HG02571 (cell line): ENCODE measurements at regions not wholly inside any gene's neighbourhood (a gene's known extent, or its start where the extent isn't known, plus 50 kb on each side); places are given as distances from the start of the nearest gene placed in this dataset.

Source experiments
- ATAC-seq: cut with Tn5 transposase; IDR thresholded peaks from one replicate; pipeline ENCODE4 v1.9.1; 2021; ENCODE audit warnings: mild to moderate bottlenecking, moderate library complexity; ENCODE audit not compliant: unreplicated experiment

DNA sequence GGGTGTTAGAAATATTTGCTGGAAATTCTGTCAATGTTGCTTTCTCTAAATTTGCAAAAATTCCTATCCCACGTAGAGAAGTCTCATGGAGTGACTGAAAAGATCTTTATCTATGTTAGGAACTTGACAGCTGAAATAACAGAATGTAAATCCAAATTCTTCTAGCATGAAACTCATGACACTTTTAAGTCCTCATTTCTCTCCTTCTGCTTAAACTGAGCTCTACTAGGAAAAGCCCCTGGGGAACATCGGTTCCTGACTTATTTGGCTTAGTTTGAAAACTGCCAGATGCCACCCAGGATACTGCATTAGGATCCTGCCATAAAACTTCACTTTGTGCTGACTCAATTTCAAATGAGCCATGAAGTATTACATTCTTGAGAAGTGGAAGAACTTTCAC is 426.0 kb downstream of the GALC start:
- ATAC-seq, result no peak

DNA sequence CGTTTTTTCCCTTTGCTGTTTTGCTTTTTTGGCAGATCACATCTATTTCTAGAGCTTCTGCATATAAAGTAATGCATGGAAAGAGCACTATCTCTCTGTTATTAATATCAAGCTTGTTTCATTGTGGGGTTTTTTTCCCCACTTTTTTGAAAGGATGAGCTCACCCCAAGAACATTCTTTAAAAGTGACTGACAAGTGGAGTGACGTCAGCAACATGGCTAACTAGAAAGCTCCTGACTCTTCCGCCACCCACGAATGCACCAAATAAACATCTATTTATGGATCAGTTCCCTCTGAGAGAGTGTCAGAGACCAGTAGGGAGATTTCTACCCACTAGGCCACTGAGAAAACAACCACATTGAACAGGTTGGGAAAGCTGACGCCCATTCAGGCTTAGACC is 445.4 kb downstream of the GALC start:
- no peak for ATAC-seq

DNA sequence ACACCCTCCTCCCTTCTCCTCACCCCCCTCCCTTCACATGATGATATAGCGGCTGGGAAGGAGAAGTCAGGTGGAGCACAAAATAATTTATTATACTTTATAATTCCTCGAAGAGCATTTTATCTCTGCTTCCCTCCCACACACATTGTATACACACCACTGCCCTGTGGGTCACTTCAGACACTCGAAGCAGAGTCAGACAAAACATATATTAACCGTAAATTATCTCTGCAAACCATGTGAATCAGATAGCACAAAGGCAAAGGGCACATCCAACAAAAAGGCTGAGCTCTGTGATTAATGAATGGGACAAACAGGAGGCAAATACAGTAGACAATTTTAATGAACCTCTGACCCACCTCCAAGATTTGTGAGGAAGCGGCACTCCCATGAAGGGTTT is 450.7 kb downstream of the GALC start:
- no peak for ATAC-seq

DNA sequence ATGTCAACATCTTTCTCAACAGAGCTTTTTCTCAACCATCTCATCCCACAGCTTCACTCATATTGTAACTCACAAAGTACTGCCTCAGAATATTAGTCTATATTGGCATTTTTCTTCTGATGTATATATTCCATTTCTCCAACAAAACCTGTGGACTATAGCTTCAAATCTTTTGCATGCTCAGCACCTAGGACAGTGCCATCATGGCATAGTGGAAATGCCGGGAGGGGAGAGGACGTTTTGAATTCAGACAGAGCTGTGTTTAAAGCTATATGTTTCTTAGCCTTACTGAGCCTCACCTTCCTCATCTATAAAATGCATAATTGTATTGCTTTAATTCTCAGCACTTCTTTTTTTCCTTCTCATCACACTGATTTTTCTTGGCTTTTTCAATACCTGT is 452.6 kb downstream of the GALC start:
- ATAC-seq, result no peak

DNA sequence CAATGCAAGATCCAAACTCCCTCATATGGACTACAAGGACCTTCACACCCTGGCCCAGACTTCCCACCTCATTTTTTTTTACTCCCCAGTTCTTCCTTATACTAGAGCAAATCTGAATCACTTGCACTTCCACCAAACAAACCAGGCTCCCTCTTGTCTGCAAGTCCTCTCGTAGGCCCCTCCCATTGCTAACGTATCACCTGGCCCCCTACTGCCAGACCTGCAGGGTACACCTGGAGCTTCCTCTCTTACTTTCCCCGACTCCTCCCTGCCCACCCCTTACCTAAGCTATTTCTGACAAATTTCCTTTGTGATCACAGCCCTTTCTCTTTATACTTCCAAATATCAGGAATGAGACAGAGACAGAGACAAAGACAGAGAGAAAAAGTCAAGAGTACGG is 463.9 kb downstream of the GALC start:
- ATAC-seq, result no peak

DNA sequence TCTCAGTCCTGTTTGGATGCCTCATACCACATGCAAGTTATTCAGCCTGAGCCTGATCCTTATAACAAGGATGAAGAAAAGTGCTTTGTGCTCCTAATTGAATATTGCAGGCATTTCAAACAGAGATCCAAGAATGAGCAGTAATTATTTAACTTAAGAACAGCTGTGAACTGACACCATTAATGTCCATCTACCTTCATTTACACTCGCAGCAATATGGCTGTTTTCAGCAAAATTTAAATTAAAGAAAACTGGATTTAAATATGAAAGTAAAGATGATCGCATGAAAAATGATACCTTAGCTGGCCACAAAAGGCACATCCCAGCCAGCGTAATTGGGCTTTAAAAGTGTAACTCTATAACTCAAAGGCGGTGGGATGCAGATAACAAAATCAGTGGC is 466.3 kb downstream of the GALC start:
- ATAC-seq, result no peak

DNA sequence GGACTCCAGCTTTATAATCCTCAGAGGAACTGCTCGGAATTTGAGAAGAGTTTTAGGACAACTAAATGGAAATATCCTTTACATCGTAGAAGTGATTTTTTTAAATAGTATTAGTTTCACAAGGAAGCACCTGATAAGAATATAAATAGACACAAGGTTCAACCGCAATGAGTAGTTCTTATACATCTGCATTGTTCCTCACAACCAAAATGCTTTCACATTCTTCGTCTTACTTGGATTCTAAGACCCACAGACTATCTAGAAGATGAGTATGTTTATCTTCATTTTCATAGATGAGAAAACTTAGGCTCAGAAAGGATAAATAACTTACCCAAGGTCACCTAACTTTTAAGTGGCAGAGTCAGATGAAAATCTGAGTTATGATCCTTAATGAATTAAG is 469.0 kb downstream of the GALC start:
- no peak for ATAC-seq

DNA sequence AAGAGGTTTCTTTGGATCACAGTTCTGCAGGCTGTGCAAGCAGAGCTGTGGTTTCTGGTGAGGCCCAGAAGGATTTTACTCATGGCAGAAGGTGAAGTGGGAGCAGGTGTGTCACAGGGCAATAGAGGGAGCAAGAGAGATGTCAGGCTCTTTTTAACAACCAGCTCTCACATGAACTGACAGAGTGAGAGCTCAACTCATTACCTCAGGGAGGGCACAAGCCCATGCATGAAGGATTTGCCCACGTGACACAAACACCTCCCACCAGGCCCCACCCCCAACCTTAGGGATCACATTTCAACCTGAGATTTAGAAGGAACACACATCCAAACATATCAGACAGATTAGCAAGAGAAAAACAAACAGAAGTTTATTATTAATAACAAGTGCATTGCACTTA is 470.4 kb downstream of the GALC start:
- no peak for ATAC-seq

DNA sequence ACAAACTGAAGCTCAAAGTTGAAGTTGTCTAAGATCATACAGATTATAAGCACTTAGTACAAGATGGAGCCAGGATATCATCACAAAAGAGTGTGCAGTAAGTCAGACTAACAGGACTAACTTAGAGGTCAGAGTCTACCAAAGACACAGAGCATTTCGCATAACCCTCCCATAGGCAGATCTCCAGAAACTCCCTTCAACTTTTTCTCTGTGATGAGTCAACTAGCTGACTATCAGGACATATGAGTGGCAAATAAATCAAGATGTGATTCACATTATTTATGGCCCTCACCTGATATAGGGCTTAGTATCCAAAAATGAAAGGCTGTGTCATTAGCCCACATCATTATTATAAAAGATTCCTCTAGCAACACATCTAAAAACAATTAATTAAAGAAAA is 484.6 kb downstream of the GALC start:
- ATAC-seq, result no peak

DNA sequence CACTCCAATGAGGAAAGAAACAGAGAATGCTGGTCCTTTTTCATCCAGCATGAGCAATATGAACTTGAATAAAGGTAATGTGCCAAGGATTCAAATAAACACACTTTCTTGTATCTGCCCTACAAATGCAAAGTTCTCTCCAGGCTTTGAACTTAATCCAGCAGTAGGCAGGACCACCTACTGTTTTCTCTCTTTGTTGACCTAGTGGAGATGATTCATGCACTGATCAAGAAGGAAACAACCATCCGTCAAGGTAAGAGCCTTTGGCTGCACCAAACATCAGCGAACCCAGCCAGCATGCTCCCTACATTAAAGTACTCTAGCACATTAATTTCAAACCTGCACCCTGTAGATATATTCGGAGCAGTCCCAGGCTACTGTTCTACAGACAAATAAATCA is 489.3 kb downstream of the GALC start:
- ATAC-seq, result no peak

DNA sequence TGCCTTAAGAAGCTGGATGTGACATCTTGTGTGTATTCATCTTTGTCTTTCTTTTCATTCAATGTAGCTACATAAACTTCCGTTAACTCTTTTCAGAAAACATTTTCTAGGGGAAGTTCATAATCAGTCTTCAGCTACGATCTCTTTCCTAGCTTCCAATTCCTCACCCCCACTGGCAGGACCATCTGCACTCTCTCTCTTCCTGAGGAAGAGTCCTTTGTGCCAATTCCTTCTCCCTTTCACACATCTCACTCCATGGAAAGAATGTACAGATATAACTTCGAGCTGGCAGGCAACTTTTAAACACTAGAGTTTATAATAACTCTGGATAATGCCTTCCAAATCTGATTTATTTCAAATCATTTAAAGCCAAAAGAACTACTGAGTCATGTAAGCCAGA is 495.7 kb downstream of the GALC start:
- no peak for ATAC-seq

DNA sequence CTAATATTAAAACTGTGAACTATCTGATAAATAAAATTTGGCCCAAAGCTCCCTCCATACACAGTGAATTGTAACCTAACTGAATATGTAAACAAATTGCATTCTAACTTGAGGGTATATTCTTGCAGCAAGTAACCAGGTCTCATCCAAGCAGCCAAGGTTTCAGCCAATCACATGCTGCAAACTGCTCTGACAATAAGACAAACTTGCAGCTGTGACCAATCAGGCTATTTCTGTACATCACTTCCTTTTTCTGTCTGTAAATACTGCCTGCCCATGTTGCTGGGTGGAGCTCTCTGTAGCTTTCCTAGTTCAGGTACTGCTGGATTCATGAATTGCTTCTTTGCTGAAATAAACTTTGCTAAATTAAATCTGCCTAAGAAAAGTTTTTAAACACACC is 499.0 kb downstream of the GALC start:
- no peak for ATAC-seq

DNA sequence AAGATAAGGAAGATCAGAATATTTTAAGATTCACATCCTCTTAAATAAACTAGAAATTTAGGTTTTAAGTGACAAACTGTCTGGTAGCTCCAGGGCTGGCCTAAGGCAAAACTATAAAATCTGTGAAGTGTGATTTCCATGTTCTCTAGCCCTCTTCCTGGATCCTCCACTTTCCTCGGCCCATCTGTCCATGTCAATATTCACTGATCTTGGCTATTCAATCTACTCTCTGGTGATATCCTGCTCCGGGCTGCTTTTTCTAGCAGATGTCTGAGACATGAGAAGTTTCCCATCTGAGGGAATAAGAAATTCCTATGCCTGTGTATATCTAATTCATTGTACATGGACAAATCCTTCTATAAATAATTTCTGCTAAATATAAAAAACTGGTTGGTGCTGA is 500.4 kb downstream of the GALC start:
- ATAC-seq, result no peak

DNA sequence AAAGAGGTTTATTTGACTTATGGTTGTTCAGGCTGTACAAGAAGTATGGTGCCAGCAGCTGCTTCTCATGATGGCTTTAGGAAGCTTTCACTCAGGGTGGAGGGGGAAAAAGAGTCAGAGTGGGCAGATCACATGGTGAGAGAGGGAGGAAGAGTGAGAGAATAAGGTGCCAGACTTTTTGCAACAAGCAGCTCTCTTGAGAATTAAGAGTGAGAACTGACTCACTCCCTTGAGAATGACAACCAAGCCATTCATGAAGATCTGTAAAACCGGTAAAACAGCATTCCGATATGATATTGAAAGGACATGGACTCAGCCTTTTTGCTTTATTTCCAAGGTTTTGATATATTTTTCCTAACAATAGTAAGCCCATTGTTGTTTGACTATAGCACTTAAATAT is 501.2 kb downstream of the GALC start:
- no peak for ATAC-seq

DNA sequence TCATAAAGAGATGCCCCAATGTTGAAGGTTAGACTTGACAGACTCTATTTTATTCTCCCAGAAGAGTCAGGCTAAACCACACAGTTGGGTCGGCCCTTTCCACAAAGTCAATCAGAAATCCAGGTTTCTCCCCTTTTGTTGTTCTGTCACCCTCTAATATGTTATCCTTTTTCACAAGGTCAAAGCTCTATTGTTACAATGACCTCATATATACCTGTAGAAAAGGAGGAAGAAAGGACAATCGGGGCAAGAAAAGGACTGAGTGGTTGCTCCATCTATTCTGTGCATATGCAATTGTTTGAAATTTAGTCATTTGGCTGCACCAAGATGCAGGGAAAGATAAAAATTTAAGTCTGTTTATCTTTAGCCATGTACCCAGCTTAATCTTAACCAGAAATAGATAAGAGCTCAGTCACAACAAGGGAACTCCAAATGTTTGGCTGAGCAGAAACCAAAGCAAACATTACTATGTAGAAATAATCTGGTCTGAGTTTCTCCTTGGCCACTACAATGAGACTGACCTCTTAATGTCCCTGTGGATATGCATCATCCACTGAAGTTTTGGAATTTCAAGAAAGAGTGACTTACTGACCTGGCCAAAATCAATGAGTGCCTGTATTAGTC is 503.7 kb downstream of the GALC start:
- no peak for ATAC-seq

DNA sequence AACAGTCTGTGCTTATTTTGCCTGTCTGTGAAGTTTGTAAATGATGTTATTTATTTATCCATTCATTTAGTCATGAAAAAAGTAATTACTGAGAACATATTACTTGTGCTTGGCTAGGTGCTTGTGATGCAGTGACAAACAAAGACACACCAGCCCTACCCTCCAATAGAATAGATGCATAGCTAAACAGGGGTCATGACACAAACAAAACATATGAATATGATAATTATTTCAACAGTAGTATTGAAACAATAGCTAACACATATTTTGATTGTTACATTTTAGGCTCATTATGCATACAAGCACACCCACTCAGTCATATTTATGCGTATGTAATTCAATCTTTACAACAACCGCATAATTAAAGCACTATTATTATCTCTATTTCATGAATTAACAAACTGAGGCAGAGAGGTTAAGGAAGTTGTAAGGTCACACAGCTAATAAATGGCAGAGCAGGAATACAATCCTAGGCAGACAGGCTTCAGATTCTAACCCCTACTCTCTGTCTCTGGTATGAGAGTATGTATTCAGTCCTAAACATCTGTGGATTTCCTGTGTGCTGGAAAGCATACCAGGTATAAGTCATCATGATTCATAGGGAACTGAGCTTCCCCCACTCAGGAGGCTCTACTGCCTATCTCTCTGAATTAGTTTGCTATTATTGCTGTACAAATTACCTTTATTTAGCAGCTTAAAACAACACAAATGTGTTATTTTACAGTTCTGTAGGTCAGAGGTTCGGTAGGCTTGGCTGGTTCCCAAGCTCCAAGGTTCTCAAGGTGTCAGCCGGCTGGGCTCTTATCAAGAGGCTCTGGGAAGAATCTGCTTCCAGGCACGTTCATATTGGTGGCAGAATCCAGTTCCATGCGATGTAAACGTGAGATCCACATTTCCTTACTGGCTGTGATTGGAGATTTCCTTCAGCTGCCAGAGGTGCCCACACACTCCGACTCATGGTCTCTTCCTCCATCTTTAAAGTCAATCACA is 509.4 kb downstream of the GALC start:
- no peak for ATAC-seq

DNA sequence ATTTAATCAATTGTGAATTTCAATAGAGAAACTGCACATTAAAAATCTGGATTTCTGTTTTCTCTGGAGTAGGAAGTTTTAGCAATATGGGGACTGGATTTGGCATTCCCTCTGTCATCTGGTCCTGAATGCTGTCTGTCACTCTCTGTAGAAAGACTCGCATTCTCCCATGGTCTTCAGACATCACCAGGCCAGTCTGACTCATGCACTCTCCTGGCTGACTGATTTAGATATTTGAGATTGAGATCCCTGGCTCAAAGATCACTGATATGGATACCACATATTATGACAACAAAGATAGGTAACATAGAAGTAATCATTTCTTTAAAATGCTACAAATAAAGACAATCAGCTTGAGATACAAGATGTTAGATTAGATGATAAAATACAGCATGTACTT is 524.5 kb downstream of the GALC start:
- ATAC-seq, result no peak

DNA sequence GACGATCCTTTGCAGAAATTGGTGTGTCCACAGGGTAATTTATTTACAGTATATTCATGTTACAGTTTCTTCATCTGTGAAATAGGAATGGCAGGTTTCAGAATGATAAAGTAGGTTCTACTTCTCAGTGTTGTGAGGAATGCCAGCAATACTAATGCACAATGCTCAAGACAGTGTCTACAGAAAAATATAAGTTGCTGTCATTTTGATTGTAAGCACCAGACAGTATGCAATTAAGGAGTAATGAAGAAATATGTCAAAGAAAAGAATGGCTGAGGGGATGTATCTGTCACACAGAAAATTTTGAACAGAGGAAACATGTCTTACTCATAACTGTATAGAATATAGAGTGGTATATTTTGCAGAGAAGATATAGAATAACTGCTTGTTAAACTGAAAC is 525.4 kb downstream of the GALC start:
- ATAC-seq, result no peak

DNA sequence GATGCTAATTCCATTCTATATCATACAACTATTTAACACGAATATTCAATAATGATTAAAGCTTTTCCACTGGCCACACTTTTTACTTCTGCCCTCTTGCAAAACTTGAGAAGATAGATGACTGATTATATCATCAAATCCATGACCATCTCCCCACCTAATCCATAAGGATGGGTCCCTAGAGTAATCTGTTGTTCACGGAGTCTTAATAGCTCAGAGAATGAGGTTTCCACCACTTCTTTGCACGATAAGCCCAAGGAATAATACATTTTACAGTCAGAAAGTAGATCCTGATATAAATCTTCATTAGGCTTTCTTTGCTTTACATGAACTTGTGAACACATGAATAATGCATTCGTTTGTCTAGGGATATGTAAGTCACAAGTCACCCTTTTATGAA is 527.2 kb downstream of the GALC start:
- no peak for ATAC-seq

DNA sequence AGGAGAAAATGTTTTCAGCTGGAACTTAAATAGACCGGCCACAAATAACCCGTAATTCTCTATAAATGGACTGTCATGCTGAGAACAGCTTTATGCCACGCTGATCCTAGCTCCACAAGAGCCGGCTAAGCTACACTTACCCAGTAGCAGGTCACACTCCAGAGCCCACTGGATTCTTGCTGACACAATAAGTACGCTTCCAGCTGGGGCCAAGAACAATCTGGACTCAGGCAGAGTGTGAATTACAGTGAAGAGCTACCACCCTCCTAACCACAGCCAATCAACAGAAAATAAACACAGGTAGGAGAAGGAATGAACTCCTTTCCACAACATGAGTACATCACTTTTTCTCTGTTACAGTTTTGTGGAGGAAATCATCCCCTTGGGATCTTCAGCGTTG is 531.3 kb downstream of the GALC start:
- no peak for ATAC-seq

DNA sequence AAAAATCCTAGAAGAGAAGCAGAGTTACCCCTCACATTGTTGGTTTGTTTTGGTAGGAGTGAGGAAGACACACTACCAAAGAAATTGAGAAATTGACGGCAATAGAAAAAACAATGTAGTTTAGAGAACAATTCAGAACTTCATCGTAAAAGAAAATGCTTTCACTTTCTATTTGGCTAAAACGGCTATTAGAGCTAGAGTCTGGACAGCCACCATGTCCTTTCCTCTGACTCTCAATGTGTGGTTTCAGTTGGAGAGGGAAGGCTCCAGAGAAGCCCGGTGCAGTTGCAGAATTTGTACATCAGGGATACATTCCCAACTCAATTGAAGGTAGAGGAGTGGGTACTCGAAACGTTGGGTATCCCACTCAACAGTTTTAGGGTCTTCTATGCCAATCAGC is 535.3 kb downstream of the GALC start:
- no peak for ATAC-seq

DNA sequence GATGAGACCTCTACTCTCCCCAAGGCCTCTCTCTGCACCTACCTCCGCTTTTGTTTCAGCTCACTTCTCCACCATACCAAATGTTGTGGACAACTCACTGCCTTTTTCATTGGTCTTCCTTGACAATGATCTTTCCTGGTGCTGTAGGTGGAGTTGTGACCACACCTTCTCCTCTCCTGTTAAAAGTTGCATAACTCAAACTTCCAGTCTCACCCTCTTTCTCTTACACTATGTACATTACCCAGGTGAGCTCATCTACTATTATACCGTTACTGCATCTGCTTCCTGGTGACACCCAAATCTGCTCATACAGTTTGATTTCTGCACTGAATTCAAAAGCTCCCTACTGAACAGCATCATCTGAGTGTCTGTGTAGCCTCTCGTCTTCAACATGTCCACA is 542.8 kb downstream of the GALC start:
- no peak for ATAC-seq

DNA sequence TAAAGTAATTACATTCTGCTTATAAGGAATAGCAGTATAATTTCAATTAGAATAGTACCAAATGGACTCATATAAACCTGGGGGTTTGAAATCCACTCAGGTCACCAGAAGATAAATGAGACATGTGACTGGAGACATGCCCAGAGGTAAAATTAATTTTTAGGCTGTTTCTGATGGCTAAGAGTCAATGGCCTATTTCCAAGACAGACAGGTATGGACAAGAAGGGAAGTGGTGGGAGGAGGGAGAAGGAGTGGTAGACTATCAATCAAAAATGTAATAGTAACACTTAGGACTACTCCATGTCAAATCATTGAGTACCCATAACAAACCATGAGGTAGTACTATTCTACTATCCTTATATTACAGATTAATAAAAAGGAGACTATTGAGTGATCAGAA is 544.0 kb downstream of the GALC start:
- ATAC-seq, result no peak
